ENCODE measurements at regions not wholly inside any gene's neighbourhood (a gene's known extent, or its start where the extent isn't known, plus 50 kb on each side); places are given as distances from the start of the nearest gene placed in this dataset.

DNA sequence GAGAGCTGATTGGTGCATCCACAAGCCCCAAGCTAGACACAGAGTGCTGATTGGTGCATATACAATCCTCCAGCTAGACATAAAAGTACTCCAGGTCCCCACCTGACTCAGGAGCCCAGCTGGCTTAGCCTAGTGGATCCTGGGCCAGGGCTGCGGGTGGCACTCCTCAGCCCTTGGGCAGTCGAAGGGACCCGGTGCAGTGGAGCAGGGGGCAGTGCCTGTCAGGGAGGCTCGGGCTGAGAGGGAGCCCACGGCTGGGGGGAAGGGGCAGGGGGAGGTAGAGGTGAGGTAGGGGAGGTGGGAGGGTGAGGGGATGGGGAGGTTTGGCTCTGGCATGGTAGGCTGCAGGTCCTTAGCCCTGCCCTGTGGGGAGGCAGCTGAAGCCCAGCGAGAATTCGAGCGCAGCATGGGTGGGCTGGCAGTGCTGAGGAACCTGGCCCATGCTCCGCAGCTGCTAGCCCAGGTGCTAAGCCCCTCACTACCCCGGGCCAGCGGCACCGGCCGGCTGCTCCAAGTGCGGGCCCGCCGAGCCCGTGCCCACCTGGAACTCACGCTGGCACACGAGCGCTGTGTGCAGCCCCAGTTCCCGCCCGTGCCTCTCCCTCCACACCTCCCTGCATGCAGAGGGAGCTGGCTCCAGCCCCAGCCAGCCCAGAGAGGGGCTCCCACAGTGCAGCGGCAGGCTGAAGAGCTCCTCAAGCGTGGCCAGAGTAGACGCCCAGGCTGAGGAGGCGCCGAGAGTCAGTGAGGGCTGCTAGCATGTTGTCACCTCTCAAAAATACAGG lies 742.8 kb downstream of the FAM181B start:
- H3K4me2 ChIP-seq (ENCODE audit: insufficient read depth, low read length) = no peak overlapping the region
- no peaks in the 10 kb centered on the region for H3K9me3 ChIP-seq (replicated peaks; ENCODE audit: control insufficient read depth, insufficient read depth, low read length)
- H3K9ac ChIP-seq (replicated peaks; ENCODE audit: extremely low read depth, insufficient read depth, low read length) = no peak overlapping the region
- no peak overlapping the region for H3K27ac ChIP-seq (ENCODE audit: insufficient read depth, low read depth, low read length)
- FAIRE-seq = no peak
- TF ChIP-seq MAX (IDR thresholded peaks at IDR 0.05; ENCODE audit: insufficient read depth, insufficient read length) = no peak
- no peak for TF ChIP-seq FOS (IDR thresholded peaks at IDR 0.05; ENCODE audit: borderline replicate concordance, insufficient read depth, low read length)
- no peak for TF ChIP-seq GATA2 (IDR thresholded peaks at IDR 0.05; ENCODE audit: insufficient read depth, insufficient read length, low read depth, low read length)
- TF ChIP-seq CTCF (IDR thresholded peaks at IDR 0.05; ENCODE audit: extremely low read depth in 1 of 2, insufficient read depth in 1 of 2, low read depth in 1 of 2, low read length in 2 of 2) = no peak
- no peak for TF ChIP-seq JUN (IDR thresholded peaks at IDR 0.05; ENCODE audit: borderline replicate concordance, insufficient read depth, insufficient read length, low read depth)
- no peak for TF ChIP-seq EZH2 (IDR thresholded peaks at IDR 0.05; ENCODE audit: borderline replicate concordance, low read depth, low read length, severe bottlenecking)
- TF ChIP-seq POLR2A (IDR thresholded peaks at IDR 0.05; ENCODE audit: low read depth, low read length) = no peak
- no peaks in the 10 kb centered on the region for H3K36me3 ChIP-seq (ENCODE audit: control insufficient read depth in 2 of 2, extremely low read depth in 1 of 2, insufficient read depth in 2 of 2, low read length in 2 of 2)
- no peaks in the 10 kb centered on the region for H3K4me1 ChIP-seq (ENCODE audit: control insufficient read depth, extremely low read depth, insufficient read depth, low read length)
- no TSS peak for BruUV-seq (replicated peaks)
- no peak for DNase-seq (ENCODE audit: low read depth, low spot score)
- dilution Hi-C loops (cut with MboI; ENCODE audit: extremely low pct_ligation_motif_present, low sequenced_read_pairs) = no loop called here
- ChIA-PET CTCF (no interaction called here), POLR2A (no interaction called here)
- H3K4me3 ChIP-seq (replicated peaks in 1 of 3; ENCODE audit: insufficient read depth in 1 of 3, low read depth in 1 of 3, low read length in 3 of 3) = no peak overlapping the region
- no peaks in the 10 kb centered on the region for H3K27me3 ChIP-seq (ENCODE audit: control insufficient read depth in 2 of 2, insufficient read depth in 2 of 2, low read length in 2 of 2)
- no peaks in the 10 kb centered on the region for H3K9me1 ChIP-seq (replicated peaks; ENCODE audit: control insufficient read depth, extremely low read depth, insufficient read depth, low read length)
- no peak overlapping the region for H2AFZ ChIP-seq (ENCODE audit: low read depth, low read length)
- no peaks in the 10 kb centered on the region for H3K79me2 ChIP-seq (ENCODE audit: control insufficient read depth, insufficient read depth, low read length)
- intact Hi-C loops (cut with micrococcal nuclease) = no loop called here
- H4K20me1 ChIP-seq (replicated peaks; ENCODE audit: control insufficient read depth, extremely low read depth, insufficient read depth, low read length) = no peaks in the 10 kb centered on the region
